H9 (cell line): ENCODE measurements at regions not wholly inside any gene's neighbourhood (a gene's known extent, or its start where the extent isn't known, plus 50 kb on each side); places are given as distances from the start of the nearest gene placed in this dataset.

Experiments used
- DNase-seq: peaks from one replicate; pipeline ENCODE4 v3.0.0-alpha.2; 2017
- H2AFZ ChIP-seq: one replicate; pipeline ENCODE4 v1.6.1; 2013; ENCODE audit warnings: mild to moderate bottlenecking, low read length, control low read depth, moderate library complexity
- H2AK5ac ChIP-seq: 2 replicates; pipeline ENCODE4 v1.6.1; 2013; ENCODE audit warnings: low read length, control low read depth, mixed read lengths; ENCODE audit not compliant: insufficient read length
- H2BK120ac ChIP-seq: one replicate; pipeline ENCODE4 v1.6.1; 2013; ENCODE audit warnings: low read depth, mild to moderate bottlenecking, low read length, control low read depth, inconsistent platforms; ENCODE audit not compliant: poor library complexity, severe bottlenecking
- H2BK12ac ChIP-seq: 2 replicates; pipeline ENCODE4 v1.6.1; 2013; ENCODE audit warnings: low read length, control low read depth, mixed read lengths, low read depth; ENCODE audit not compliant: insufficient read length
- H2BK15ac ChIP-seq: 2 replicates; pipeline ENCODE4 v1.6.1; 2013; ENCODE audit warnings: low read depth, low read length, control low read depth
- H2BK20ac ChIP-seq: one replicate; pipeline ENCODE4 v1.6.1; 2013; ENCODE audit warnings: low read depth, mild to moderate bottlenecking, low read length, control low read depth, inconsistent platforms; ENCODE audit not compliant: poor library complexity, severe bottlenecking
- H2BK5ac ChIP-seq: 2 replicates; pipeline ENCODE4 v1.6.1; 2013; ENCODE audit warnings: low read length, control low read depth, mixed read lengths; ENCODE audit not compliant: insufficient read length
- H3K14ac ChIP-seq: 2 replicates; pipeline ENCODE4 v1.6.1; 2013; ENCODE audit warnings: low read length, control low read depth; ENCODE audit not compliant: insufficient read depth
- H3K18ac ChIP-seq: 2 replicates; pipeline ENCODE4 v1.6.1; 2013; ENCODE audit warnings: low read depth, mild to moderate bottlenecking, mixed read lengths, low read length, control low read depth; ENCODE audit not compliant: insufficient read length
- H3K23ac ChIP-seq: 2 replicates; pipeline ENCODE4 v1.6.1; 2013; ENCODE audit warnings: low read length, control low read depth, mixed read lengths, low read depth; ENCODE audit not compliant: insufficient read length
- H3K23me2 ChIP-seq: 2 replicates; pipeline ENCODE4 v1.6.1; 2013; ENCODE audit warnings: low read depth, mild to moderate bottlenecking, mixed read lengths, low read length, control low read depth; ENCODE audit not compliant: insufficient read length, poor library complexity, severe bottlenecking
- H3K27ac ChIP-seq: 2 replicates; pipeline ENCODE4 v1.5.1; 2013; ENCODE audit warnings: low read length, control low read depth, mixed read lengths, low read depth; ENCODE audit not compliant: insufficient read length
- H3K27me3 ChIP-seq: 2 replicates; pipeline ENCODE4 v1.6.1; 2013; ENCODE audit warnings: low read length, control low read depth, inconsistent platforms; ENCODE audit not compliant: insufficient read depth
- H3K4ac ChIP-seq: 2 replicates; pipeline ENCODE4 v1.6.1; 2013; ENCODE audit warnings: low read depth, mild to moderate bottlenecking, control low read depth, inconsistent platforms, low read length, moderate library complexity
- H3K4me1 ChIP-seq: 2 replicates; pipeline ENCODE4 v1.6.1; 2013; ENCODE audit warnings: low read length, control low read depth, inconsistent platforms; ENCODE audit not compliant: insufficient read depth
- H3K4me2 ChIP-seq: 2 replicates; pipeline ENCODE4 v1.6.1; 2013; ENCODE audit warnings: low read length, control low read depth, mixed read lengths; ENCODE audit not compliant: insufficient read length, insufficient read depth
- H3K56ac ChIP-seq: 2 replicates; pipeline ENCODE4 v1.6.1; 2013; ENCODE audit warnings: low read depth, mild to moderate bottlenecking, mixed read lengths, low read length, control low read depth; ENCODE audit not compliant: insufficient read length
- H3K79me1 ChIP-seq: 2 replicates; pipeline ENCODE4 v1.6.1; 2013; ENCODE audit warnings: low read depth, mild to moderate bottlenecking, moderate library complexity, low read length, control low read depth, inconsistent platforms; ENCODE audit not compliant: insufficient read depth, poor library complexity, severe bottlenecking
- H3K79me2 ChIP-seq: 2 replicates; pipeline ENCODE4 v1.6.1; 2013; ENCODE audit warnings: low read length, control low read depth, inconsistent platforms; ENCODE audit not compliant: insufficient read depth
- H3K9ac ChIP-seq: 2 replicates; pipeline ENCODE4 v1.6.1; 2013; ENCODE audit warnings: low read length, control low read depth, mixed read lengths; ENCODE audit not compliant: insufficient read length; ENCODE audit errors: extremely low read depth
- H3K9me3 ChIP-seq: one replicate; pipeline ENCODE4 v1.6.1; 2013; ENCODE audit warnings: low read depth, low read length, inconsistent platforms; ENCODE audit not compliant: control insufficient read depth
- H3T11ph ChIP-seq: one replicate; pipeline ENCODE4 v1.6.1; 2013; ENCODE audit warnings: mild to moderate bottlenecking, low read length, control low read depth, inconsistent platforms
- H4K20me1 ChIP-seq: one replicate; pipeline ENCODE4 v1.6.1; 2013; ENCODE audit not compliant: control insufficient read depth, insufficient read length, insufficient read depth
- H4K5ac ChIP-seq: 2 replicates; pipeline ENCODE4 v1.6.1; 2013; ENCODE audit warnings: low read depth, mild to moderate bottlenecking, mixed read lengths, low read length, control low read depth; ENCODE audit not compliant: insufficient read length
- H4K8ac ChIP-seq: replicated peaks from 2 replicates; pipeline ENCODE4 v1.6.1; 2013; ENCODE audit warnings: low read length, control low read depth, mixed read lengths, low read depth; ENCODE audit not compliant: insufficient read length
- H4K91ac ChIP-seq: 2 replicates; pipeline ENCODE4 v1.6.1; 2013; ENCODE audit warnings: low read depth, mild to moderate bottlenecking, moderate library complexity, mixed read lengths, low read length, control low read depth; ENCODE audit not compliant: insufficient read length
- H3K27ac Mint-ChIP-seq, 3 experiments: 2 replicates in 2 of 3; 3 replicates in 1 of 3; pipeline ENCODE4 v1.8.0; 2020 to 2021; ENCODE audit warnings: mixed read lengths in 3 of 3, mild to moderate bottlenecking in 1 of 3, moderate library complexity in 1 of 3
- H3K27me3 Mint-ChIP-seq: 2 replicates; pipeline ENCODE4 v1.8.0; 2021; ENCODE audit warnings: low read depth, mild to moderate bottlenecking, moderate library complexity, mixed read lengths
- H3K36me3 Mint-ChIP-seq, 3 experiments: 2 replicates in 2 of 3; 3 replicates in 1 of 3; pipeline ENCODE4 v1.8.0; 2020 to 2021; ENCODE audit warnings: low read depth in 3 of 3, mixed read lengths in 3 of 3; ENCODE audit not compliant: insufficient read depth in 1 of 3
- H3K4me1 Mint-ChIP-seq, 2 experiments: 2 replicates each; pipeline ENCODE4 v1.8.0; 2020; ENCODE audit warnings: mixed read lengths in 2 of 2
- H3K4me3 Mint-ChIP-seq, 2 experiments: 2 replicates in 1 of 2; 3 replicates in 1 of 2; pipeline ENCODE4 v1.8.0; 2020 to 2021; ENCODE audit warnings: mild to moderate bottlenecking in 2 of 2, mixed read lengths in 2 of 2, moderate library complexity in 1 of 2
- H3K9me3 Mint-ChIP-seq, 2 experiments: 2 replicates in 1 of 2; 3 replicates in 1 of 2; pipeline ENCODE4 v1.8.0; 2020; ENCODE audit warnings: mild to moderate bottlenecking in 2 of 2, mixed read lengths in 2 of 2, moderate library complexity in 1 of 2
- WGBS: extraction: QIAGEN DNeasy Blood & Tissue Kit; methylation state at CpG from one replicate; pipeline ENCODE4 v1.1.7; 2013; ENCODE audit warnings: missing lambda C conversion rate, low lambda C conversion rate, mixed read lengths; ENCODE audit not compliant: insufficient read length; ENCODE audit errors: extremely low coverage; 5-methylcytosine and 5-hydroxymethylcytosine counted together
- TF ChIP-seq, protein P1 (sequence below): fragments of 200-600 bp; sonication (generic); conservative IDR thresholded peaks from 3 replicates; pipeline ENCODE4 v1.8.0; 2021; ENCODE audit warnings: antibody characterized with exemption, mild to moderate bottlenecking

GRCh38 chr13:40013554-40013953 is 358.1 kb downstream of the COG6 start:
- Histone ChIP-seq H3K4me1 (no peaks in the 10 kb centered on the region), H2BK20ac (no peak overlapping the region), H3K14ac (no peak overlapping the region), H2BK5ac (no peak overlapping the region), H3K56ac (no peak overlapping the region), H2BK12ac (no peak overlapping the region), H4K8ac (no peak overlapping the region), H3K18ac (no peak overlapping the region), H3K23me2 (no peaks in the 10 kb centered on the region), H3K9me3 (no peaks in the 10 kb centered on the region), H3K4me2 (no peak overlapping the region), H4K91ac (no peak overlapping the region), H3K27ac (no peak overlapping the region), H2BK120ac (no peak overlapping the region), H3K9ac (no peak overlapping the region), H2AFZ (no peak overlapping the region), H2AK5ac (no peak overlapping the region), H4K5ac (no peak overlapping the region), H3K23ac (no peak overlapping the region), H3K79me2 (no peaks in the 10 kb centered on the region), H2BK15ac (no peak overlapping the region), H3K79me1 (no peaks in the 10 kb centered on the region), H3K4ac (no peak overlapping the region), H3T11ph (no peak overlapping the region), H4K20me1 (no peaks in the 10 kb centered on the region), H3K27me3 (no peaks in the 10 kb centered on the region)
- no peak for DNase-seq
- Mint-ChIP-seq H3K4me3 (no peak overlapping the region), H3K36me3 (no peaks in the 10 kb centered on the region), H3K4me1 (peaks cover 11 to 12% of the 10 kb centered on the region in 2 experiments), H3K9me3 (no peaks in the 10 kb centered on the region), H3K27ac (no peak overlapping the region), H3K27me3 (no peaks in the 10 kb centered on the region)
- no CpG with 5 or more reads among the region's 2 CpGs for WGBS
- TF ChIP-seq, protein P1, sequence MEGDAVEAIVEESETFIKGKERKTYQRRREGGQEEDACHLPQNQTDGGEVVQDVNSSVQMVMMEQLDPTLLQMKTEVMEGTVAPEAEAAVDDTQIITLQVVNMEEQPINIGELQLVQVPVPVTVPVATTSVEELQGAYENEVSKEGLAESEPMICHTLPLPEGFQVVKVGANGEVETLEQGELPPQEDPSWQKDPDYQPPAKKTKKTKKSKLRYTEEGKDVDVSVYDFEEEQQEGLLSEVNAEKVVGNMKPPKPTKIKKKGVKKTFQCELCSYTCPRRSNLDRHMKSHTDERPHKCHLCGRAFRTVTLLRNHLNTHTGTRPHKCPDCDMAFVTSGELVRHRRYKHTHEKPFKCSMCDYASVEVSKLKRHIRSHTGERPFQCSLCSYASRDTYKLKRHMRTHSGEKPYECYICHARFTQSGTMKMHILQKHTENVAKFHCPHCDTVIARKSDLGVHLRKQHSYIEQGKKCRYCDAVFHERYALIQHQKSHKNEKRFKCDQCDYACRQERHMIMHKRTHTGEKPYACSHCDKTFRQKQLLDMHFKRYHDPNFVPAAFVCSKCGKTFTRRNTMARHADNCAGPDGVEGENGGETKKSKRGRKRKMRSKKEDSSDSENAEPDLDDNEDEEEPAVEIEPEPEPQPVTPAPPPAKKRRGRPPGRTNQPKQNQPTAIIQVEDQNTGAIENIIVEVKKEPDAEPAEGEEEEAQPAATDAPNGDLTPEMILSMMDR, result no peak
